SK-N-SH treated with all-trans-retinoic acid at 6 μM for 48 hours (cell line): ENCODE measurements at regions not wholly inside any gene's neighbourhood (a gene's known extent, or its start where the extent isn't known, plus 50 kb on each side); places are given as distances from the start of the nearest gene placed in this dataset.

Experiments used
- ATAC-seq: fragments of 200-7000 bp; cut with Tn5 transposase; 3 replicates; pipeline ENCODE4 v1.9.1; 2020; ENCODE audit warnings: mild to moderate bottlenecking, moderate library complexity
- ARNTL ChIP-seq: fragments of 450-650 bp; formaldehyde crosslinking; IDR thresholded peaks from 2 replicates; pipeline ENCODE4 v1.5.0; 2020; ENCODE audit warnings: low read depth, mild to moderate bottlenecking, moderate library complexity, borderline replicate concordance
- BACH2 ChIP-seq: fragments of 250-450 bp; sonication (Bioruptor Pico); IDR thresholded peaks from 2 replicates; pipeline ENCODE4 v1.9.0; 2021; ENCODE audit warnings: mild to moderate bottlenecking, borderline replicate concordance
- CSDC2 ChIP-seq: fragments of 250-450 bp; sonication (Bioruptor Pico); IDR thresholded peaks from 2 replicates; pipeline ENCODE4 v1.5.0; 2020; ENCODE audit warnings: mild to moderate bottlenecking, moderate library complexity
- CSRNP3 ChIP-seq: fragments of 250-450 bp; sonication (Bioruptor Pico); IDR thresholded peaks from 2 replicates; pipeline ENCODE4 v1.5.1; 2021; ENCODE audit warnings: mild to moderate bottlenecking, moderate library complexity
- ESRRG ChIP-seq: fragments of 250-450 bp; sonication (Bioruptor Pico); IDR thresholded peaks from 2 replicates; pipeline ENCODE4 v1.6.1; 2021; ENCODE audit warnings: mild to moderate bottlenecking
- GLIS3 ChIP-seq: fragments of 250-450 bp; sonication (Bioruptor Pico); IDR thresholded peaks from 2 replicates; pipeline ENCODE4 v1.5.0; 2020; ENCODE audit warnings: mild to moderate bottlenecking, moderate library complexity
- ISL1 ChIP-seq: fragments of 250-450 bp; sonication (Bioruptor Pico); IDR thresholded peaks from 2 replicates; pipeline ENCODE4 v2.1.2; 2022; ENCODE audit warnings: mild to moderate bottlenecking, moderate library complexity
- OSR1 ChIP-seq: fragments of 250-450 bp; sonication (Bioruptor Pico); IDR thresholded peaks from 2 replicates; pipeline ENCODE4 v1.8.0; 2022; ENCODE audit warnings: moderate library complexity, mild to moderate bottlenecking, inconsistent platforms
- PATZ1 ChIP-seq: fragments of 250-450 bp; sonication (Bioruptor Pico); IDR thresholded peaks from 2 replicates; pipeline ENCODE4 v1.8.0; 2020; ENCODE audit warnings: mild to moderate bottlenecking, moderate library complexity, borderline replicate concordance
- POU6F1 ChIP-seq: fragments of 250-450 bp; sonication (Bioruptor Pico); IDR thresholded peaks from 2 replicates; pipeline ENCODE4 v1.8.0; 2021; ENCODE audit warnings: low read depth, mild to moderate bottlenecking, moderate library complexity, borderline replicate concordance
- PPARA ChIP-seq: fragments of 250-450 bp; sonication (Bioruptor Pico); IDR thresholded peaks from 2 replicates; pipeline ENCODE4 v1.5.0; 2020; ENCODE audit warnings: mild to moderate bottlenecking, borderline replicate concordance
- RARB ChIP-seq: fragments of 250-450 bp; sonication (Bioruptor Pico); IDR thresholded peaks from 2 replicates; pipeline ENCODE4 v1.8.0; 2021; ENCODE audit warnings: mild to moderate bottlenecking, moderate library complexity
- SNAI2 ChIP-seq: fragments of 250-450 bp; sonication (Bioruptor Pico); IDR thresholded peaks from 2 replicates; pipeline ENCODE4 v1.5.0; 2020; ENCODE audit warnings: mild to moderate bottlenecking, moderate library complexity
- TCF4 ChIP-seq: fragments of 250-450 bp; sonication (Bioruptor Pico); IDR thresholded peaks from 2 replicates; pipeline ENCODE4 v1.8.0; 2021; ENCODE audit warnings: mild to moderate bottlenecking, moderate library complexity, borderline replicate concordance
- TOX ChIP-seq: fragments of 250-450 bp; sonication (Bioruptor Pico); IDR thresholded peaks from 2 replicates; pipeline ENCODE4 v1.8.0; 2021; ENCODE audit warnings: mild to moderate bottlenecking, moderate library complexity, borderline replicate concordance
- ZC3H10 ChIP-seq: fragments of 250-450 bp; sonication (Bioruptor Pico); IDR thresholded peaks from 2 replicates; pipeline ENCODE4 v1.5.1; 2021; ENCODE audit warnings: mild to moderate bottlenecking, moderate library complexity
- ZFP3 ChIP-seq: fragments of 250-450 bp; sonication (Bioruptor Pico); IDR thresholded peaks from 2 replicates; pipeline ENCODE4 v1.5.0; 2020; ENCODE audit warnings: mild to moderate bottlenecking, moderate library complexity
- ZFP30 ChIP-seq: fragments of 450-650 bp; formaldehyde crosslinking; IDR thresholded peaks from 2 replicates; pipeline ENCODE4 v1.5.0; 2022; ENCODE audit warnings: mild to moderate bottlenecking, moderate library complexity
- ZNF565 ChIP-seq: fragments of 450-650 bp; formaldehyde crosslinking; conservative IDR thresholded peaks from 2 replicates; pipeline ENCODE4 v1.5.0; 2020; ENCODE audit warnings: low read depth, mild to moderate bottlenecking, moderate library complexity
- ZNF70 ChIP-seq: fragments of 450-650 bp; formaldehyde crosslinking; IDR thresholded peaks from 2 replicates; pipeline ENCODE4 v1.5.0; 2020; ENCODE audit warnings: mild to moderate bottlenecking, moderate library complexity
- ZNF8 ChIP-seq: fragments of 450-650 bp; formaldehyde crosslinking; IDR thresholded peaks from 2 replicates; pipeline ENCODE4 v1.5.0; 2020; ENCODE audit warnings: mild to moderate bottlenecking, moderate library complexity
- TF ChIP-seq, protein P1 (sequence below): fragments of 250-450 bp; sonication (Bioruptor Pico); IDR thresholded peaks from 2 replicates; pipeline ENCODE4 v1.5.1; 2020; ENCODE audit warnings: low read depth, mild to moderate bottlenecking, moderate library complexity
- TF ChIP-seq, protein P2 (sequence below): fragments of 250-450 bp; sonication (Bioruptor Pico); IDR thresholded peaks from 2 replicates; pipeline ENCODE4 v1.5.0; 2020; ENCODE audit warnings: mild to moderate bottlenecking, moderate library complexity

GRCh38 chr9:22170556-22170955 lies 161.5 kb upstream of the CDKN2B start:
- TF ChIP-seq PATZ1 (no peak), GLIS3 (CRISPR knock-in tag) (no peak), ZFP30 (CRISPR knock-in tag) (no peak), OSR1 (no peak), ESRRG (CRISPR knock-in tag) (no peak), ZNF8 (CRISPR knock-in tag) (no peak), CSRNP3 (CRISPR knock-in tag) (no peak), SNAI2 (CRISPR knock-in tag) (no peak), ZNF70 (no peak), RARB (CRISPR knock-in tag) (no peak), ISL1 (CRISPR knock-in tag) (no peak), POU6F1 (CRISPR knock-in tag) (no peak), ARNTL (no peak), TOX (no peak), ZFP3 (CRISPR knock-in tag) (no peak), BACH2 (no peak), ZNF565 (CRISPR knock-in tag) (no peak), PPARA (no peak)
- TF ChIP-seq, protein P1, sequence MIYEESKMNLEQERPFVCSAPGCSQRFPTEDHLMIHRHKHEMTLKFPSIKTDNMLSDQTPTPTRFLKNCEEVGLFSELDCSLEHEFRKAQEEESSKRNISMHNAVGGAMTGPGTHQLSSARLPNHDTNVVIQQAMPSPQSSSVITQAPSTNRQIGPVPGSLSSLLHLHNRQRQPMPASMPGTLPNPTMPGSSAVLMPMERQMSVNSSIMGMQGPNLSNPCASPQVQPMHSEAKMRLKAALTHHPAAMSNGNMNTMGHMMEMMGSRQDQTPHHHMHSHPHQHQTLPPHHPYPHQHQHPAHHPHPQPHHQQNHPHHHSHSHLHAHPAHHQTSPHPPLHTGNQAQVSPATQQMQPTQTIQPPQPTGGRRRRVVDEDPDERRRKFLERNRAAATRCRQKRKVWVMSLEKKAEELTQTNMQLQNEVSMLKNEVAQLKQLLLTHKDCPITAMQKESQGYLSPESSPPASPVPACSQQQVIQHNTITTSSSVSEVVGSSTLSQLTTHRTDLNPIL (CRISPR knock-in tag), result no peak
- no peak for ATAC-seq

GRCh38 chr9:22170990-22171670 lies 162.0 kb upstream of the CDKN2B start:
- no peak for ATAC-seq
- TF ChIP-seq ZNF8 (CRISPR knock-in tag), result no peak
- TF ChIP-seq ZC3H10 (CRISPR knock-in tag), result no peak
- no peak for TF ChIP-seq ISL1 (CRISPR knock-in tag)
- TF ChIP-seq ZNF70, result no peak
- no peak for TF ChIP-seq ZNF565 (CRISPR knock-in tag)
- TF ChIP-seq RARB (CRISPR knock-in tag), result no peak
- TF ChIP-seq POU6F1 (CRISPR knock-in tag), result no peak
- TF ChIP-seq, protein P1 (CRISPR knock-in tag), result no peak
- no peak for TF ChIP-seq GLIS3 (CRISPR knock-in tag)
- TF ChIP-seq, protein P2, sequence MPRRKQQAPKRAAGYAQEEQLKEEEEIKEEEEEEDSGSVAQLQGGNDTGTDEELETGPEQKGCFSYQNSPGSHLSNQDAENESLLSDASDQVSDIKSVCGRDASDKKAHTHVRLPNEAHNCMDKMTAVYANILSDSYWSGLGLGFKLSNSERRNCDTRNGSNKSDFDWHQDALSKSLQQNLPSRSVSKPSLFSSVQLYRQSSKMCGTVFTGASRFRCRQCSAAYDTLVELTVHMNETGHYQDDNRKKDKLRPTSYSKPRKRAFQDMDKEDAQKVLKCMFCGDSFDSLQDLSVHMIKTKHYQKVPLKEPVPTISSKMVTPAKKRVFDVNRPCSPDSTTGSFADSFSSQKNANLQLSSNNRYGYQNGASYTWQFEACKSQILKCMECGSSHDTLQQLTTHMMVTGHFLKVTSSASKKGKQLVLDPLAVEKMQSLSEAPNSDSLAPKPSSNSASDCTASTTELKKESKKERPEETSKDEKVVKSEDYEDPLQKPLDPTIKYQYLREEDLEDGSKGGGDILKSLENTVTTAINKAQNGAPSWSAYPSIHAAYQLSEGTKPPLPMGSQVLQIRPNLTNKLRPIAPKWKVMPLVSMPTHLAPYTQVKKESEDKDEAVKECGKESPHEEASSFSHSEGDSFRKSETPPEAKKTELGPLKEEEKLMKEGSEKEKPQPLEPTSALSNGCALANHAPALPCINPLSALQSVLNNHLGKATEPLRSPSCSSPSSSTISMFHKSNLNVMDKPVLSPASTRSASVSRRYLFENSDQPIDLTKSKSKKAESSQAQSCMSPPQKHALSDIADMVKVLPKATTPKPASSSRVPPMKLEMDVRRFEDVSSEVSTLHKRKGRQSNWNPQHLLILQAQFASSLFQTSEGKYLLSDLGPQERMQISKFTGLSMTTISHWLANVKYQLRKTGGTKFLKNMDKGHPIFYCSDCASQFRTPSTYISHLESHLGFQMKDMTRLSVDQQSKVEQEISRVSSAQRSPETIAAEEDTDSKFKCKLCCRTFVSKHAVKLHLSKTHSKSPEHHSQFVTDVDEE (CRISPR knock-in tag), result no peak
- no peak for TF ChIP-seq CSDC2 (CRISPR knock-in tag)
- TF ChIP-seq TOX, result no peak
- no peak for TF ChIP-seq TCF4
